HL-60 (cell line): ENCODE measurements at regions not wholly inside any gene's neighbourhood (a gene's known extent, or its start where the extent isn't known, plus 50 kb on each side); places are given as distances from the start of the nearest gene placed in this dataset.

Experiments used
- DNase-seq, 2 experiments: peaks; one replicate each; pipeline ENCODE4 v3.0.0-alpha.2; 2010 to 2020; ENCODE audit warnings: low read depth in 1 of 2, low spot score in 1 of 2
- H3K27ac ChIP-seq: fragments of 250-450 bp; sonication (Bioruptor Pico); replicated peaks from 2 replicates; pipeline ENCODE4 v1.5.1; 2020; ENCODE audit warnings: mild to moderate bottlenecking, moderate library complexity
- H3K27me3 ChIP-seq: fragments of 250-450 bp; sonication (Bioruptor Pico); 2 replicates; pipeline ENCODE4 v1.5.1; 2021; ENCODE audit warnings: mild to moderate bottlenecking, moderate library complexity; ENCODE audit not compliant: insufficient read depth, poor library complexity, severe bottlenecking
- H3K4me3 ChIP-seq: replicated peaks from 2 replicates; pipeline ENCODE4 v1.5.1; 2011; ENCODE audit warnings: mild to moderate bottlenecking, control low read depth, low read length; ENCODE audit not compliant: insufficient read depth
- GABPA ChIP-seq: IDR thresholded peaks from 2 replicates; pipeline ENCODE4 v1.6.1; 2012; ENCODE audit warnings: low read depth
- POLR2AphosphoS5 ChIP-seq: IDR thresholded peaks from 2 replicates; pipeline ENCODE4 v1.6.1; 2012; ENCODE audit warnings: low read depth
- SPI1 ChIP-seq: IDR thresholded peaks from 2 replicates; pipeline ENCODE4 v1.6.1; 2012; ENCODE audit warnings: low read depth, mild to moderate bottlenecking, borderline replicate concordance
- TF ChIP-seq, protein P1 (sequence below): IDR thresholded peaks from one replicate; pipeline ENCODE4 v1.5.1; 2011; ENCODE audit warnings: low read length, control low read depth, inconsistent platforms; ENCODE audit not compliant: insufficient read depth
- TF ChIP-seq, protein P2 (sequence below): IDR thresholded peaks from 2 replicates; pipeline ENCODE4 v1.6.1; 2012; ENCODE audit warnings: low read depth; ENCODE audit not compliant: insufficient replicate concordance

GRCh38 chr20:51198238-51198637 is 175.3 kb upstream of the KCNG1 start:
- no peaks in the 10 kb centered on the region for H3K27me3 ChIP-seq
- DNase-seq: no peak
- H3K27ac ChIP-seq: no peak overlapping the region
- no peak for TF ChIP-seq POLR2AphosphoS5
- TF ChIP-seq, protein P1, sequence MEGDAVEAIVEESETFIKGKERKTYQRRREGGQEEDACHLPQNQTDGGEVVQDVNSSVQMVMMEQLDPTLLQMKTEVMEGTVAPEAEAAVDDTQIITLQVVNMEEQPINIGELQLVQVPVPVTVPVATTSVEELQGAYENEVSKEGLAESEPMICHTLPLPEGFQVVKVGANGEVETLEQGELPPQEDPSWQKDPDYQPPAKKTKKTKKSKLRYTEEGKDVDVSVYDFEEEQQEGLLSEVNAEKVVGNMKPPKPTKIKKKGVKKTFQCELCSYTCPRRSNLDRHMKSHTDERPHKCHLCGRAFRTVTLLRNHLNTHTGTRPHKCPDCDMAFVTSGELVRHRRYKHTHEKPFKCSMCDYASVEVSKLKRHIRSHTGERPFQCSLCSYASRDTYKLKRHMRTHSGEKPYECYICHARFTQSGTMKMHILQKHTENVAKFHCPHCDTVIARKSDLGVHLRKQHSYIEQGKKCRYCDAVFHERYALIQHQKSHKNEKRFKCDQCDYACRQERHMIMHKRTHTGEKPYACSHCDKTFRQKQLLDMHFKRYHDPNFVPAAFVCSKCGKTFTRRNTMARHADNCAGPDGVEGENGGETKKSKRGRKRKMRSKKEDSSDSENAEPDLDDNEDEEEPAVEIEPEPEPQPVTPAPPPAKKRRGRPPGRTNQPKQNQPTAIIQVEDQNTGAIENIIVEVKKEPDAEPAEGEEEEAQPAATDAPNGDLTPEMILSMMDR: no peak
- TF ChIP-seq GABPA: no peak
- TF ChIP-seq SPI1: no peak
- TF ChIP-seq, protein P2, sequence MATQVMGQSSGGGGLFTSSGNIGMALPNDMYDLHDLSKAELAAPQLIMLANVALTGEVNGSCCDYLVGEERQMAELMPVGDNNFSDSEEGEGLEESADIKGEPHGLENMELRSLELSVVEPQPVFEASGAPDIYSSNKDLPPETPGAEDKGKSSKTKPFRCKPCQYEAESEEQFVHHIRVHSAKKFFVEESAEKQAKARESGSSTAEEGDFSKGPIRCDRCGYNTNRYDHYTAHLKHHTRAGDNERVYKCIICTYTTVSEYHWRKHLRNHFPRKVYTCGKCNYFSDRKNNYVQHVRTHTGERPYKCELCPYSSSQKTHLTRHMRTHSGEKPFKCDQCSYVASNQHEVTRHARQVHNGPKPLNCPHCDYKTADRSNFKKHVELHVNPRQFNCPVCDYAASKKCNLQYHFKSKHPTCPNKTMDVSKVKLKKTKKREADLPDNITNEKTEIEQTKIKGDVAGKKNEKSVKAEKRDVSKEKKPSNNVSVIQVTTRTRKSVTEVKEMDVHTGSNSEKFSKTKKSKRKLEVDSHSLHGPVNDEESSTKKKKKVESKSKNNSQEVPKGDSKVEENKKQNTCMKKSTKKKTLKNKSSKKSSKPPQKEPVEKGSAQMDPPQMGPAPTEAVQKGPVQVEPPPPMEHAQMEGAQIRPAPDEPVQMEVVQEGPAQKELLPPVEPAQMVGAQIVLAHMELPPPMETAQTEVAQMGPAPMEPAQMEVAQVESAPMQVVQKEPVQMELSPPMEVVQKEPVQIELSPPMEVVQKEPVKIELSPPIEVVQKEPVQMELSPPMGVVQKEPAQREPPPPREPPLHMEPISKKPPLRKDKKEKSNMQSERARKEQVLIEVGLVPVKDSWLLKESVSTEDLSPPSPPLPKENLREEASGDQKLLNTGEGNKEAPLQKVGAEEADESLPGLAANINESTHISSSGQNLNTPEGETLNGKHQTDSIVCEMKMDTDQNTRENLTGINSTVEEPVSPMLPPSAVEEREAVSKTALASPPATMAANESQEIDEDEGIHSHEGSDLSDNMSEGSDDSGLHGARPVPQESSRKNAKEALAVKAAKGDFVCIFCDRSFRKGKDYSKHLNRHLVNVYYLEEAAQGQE: no peak
- no peak overlapping the region for H3K4me3 ChIP-seq

DNA sequence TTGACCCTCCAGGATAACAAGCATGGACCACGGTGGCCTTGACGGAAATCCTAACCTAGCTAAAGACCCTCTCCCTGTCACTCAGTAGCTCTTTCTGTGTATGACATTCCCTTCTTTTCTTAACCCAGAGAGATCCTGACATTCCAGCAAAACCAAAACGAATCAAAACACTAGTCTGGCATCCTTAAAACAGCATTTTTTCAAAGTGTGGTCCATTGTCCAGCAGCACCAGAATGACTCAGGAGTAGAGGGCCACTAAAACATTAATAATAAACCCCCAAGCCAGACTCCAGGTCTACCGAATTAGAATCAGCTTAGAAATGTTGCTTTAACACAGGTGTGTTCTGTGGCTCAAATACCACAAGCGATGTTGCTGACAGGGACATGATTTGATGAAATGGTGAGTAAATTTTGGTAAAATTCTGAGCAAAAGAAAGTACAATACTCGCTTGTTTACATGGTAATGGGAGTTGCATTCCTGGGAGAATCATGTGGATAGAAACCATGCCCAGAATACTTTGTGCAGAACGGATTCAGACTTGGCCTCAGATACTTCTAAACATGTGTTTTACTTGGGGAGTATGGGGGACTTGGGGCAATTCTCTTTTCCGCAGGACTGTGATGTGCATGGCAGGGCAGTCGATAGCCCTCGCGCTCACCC is 174.2 kb upstream of the KCNG1 start:
- DNase-seq: no peak
- TF ChIP-seq SPI1 (no peak), GABPA (no peak), POLR2AphosphoS5 (no peak)
- TF ChIP-seq, protein P1: no peak
- TF ChIP-seq, protein P2: no peak

GRCh38 chr20:51195990-51196389 is 173.1 kb upstream of the KCNG1 start:
- H3K27me3 ChIP-seq: no peaks in the 10 kb centered on the region
- H3K27ac ChIP-seq: no peak overlapping the region
- TF ChIP-seq GABPA (no peak), SPI1 (no peak), POLR2AphosphoS5 (no peak)
- TF ChIP-seq, protein P2: no peak
- TF ChIP-seq, protein P1: no peak
- DNase-seq: no peak
- no peak overlapping the region for H3K4me3 ChIP-seq

More for the DNA sequence above, 174.2 kb upstream of the KCNG1 start:
- Histone ChIP-seq H3K4me3 (no peak overlapping the region), H3K27me3 (no peaks in the 10 kb centered on the region), H3K27ac (no peak overlapping the region)
